T-helper 17 cell (primary cell): ENCODE measurements at regions not wholly inside any gene's neighbourhood (a gene's known extent, or its start where the extent isn't known, plus 50 kb on each side); places are given as distances from the start of the nearest gene placed in this dataset.
"Not testable (repeated sequence)": the region's sequence is repeated elsewhere in the genome, so short reads cannot be mapped to it uniquely, and the experiment has no call there.

Experiments used
- ATAC-seq: fragments of 150-1000 bp; cut with Tn5 transposase; 2 replicates; pipeline ENCODE4 v1.10.0; 2021; ENCODE audit warnings: mild to moderate bottlenecking, moderate library complexity
- DNase-seq, 3 donors: peaks; one replicate each; pipeline versions ENCODE4 v3.0.0 to v3.0.0-alpha.2; 2020 to 2021
- H3K9me3 ChIP-seq: one replicate; pipeline ENCODE4 v1.7.0; 2013; ENCODE audit warnings: low read length, mild to moderate bottlenecking; ENCODE audit not compliant: control insufficient read depth, poor library complexity, severe bottlenecking
- H3K27ac Mint-ChIP-seq: one replicate; pipeline ENCODE4 v1.8.0; 2022; ENCODE audit warnings: mild to moderate bottlenecking, moderate library complexity, mixed read lengths
- H3K27me3 Mint-ChIP-seq: one replicate; pipeline ENCODE4 v1.8.0; 2022; ENCODE audit warnings: mixed read lengths
- H3K36me3 Mint-ChIP-seq: one replicate; pipeline ENCODE4 v1.8.0; 2022; ENCODE audit warnings: low read depth, mixed read lengths
- H3K4me1 Mint-ChIP-seq: one replicate; pipeline ENCODE4 v1.8.0; 2022; ENCODE audit warnings: mild to moderate bottlenecking, mixed read lengths
- H3K4me3 Mint-ChIP-seq: one replicate; pipeline ENCODE4 v1.8.0; 2022; ENCODE audit warnings: mild to moderate bottlenecking, moderate library complexity, mixed read lengths

GRCh38 chr12:59398164-59398563 lies 197.7 kb upstream of the SLC16A7 start:
- ATAC-seq, result no peak
- Mint-ChIP-seq H3K27ac (no peak overlapping the region), H3K4me3 (no peak overlapping the region), H3K36me3 (no peaks in the 10 kb centered on the region), H3K4me1 (no peaks in the 10 kb centered on the region), H3K27me3 (peaks cover 8% of the 10 kb centered on the region)
- no peaks in the 10 kb centered on the region for H3K9me3 ChIP-seq
- DNase-seq, result no peak

GRCh38 chr12:59396919-59397318 lies 198.9 kb upstream of the SLC16A7 start:
- Mint-ChIP-seq H3K27me3 (peaks cover 3% of the 10 kb centered on the region), H3K36me3 (no peaks in the 10 kb centered on the region), H3K4me1 (no peaks in the 10 kb centered on the region), H3K4me3 (no peak overlapping the region), H3K27ac (no peak overlapping the region)
- no peaks in the 10 kb centered on the region for H3K9me3 ChIP-seq
- DNase-seq (no peak), ATAC-seq (no peak)

GRCh38 chr12:59396519-59396918 lies 199.3 kb upstream of the SLC16A7 start:
- H3K4me1 Mint-ChIP-seq, result no peaks in the 10 kb centered on the region
- H3K27ac Mint-ChIP-seq, result no peak overlapping the region
- ATAC-seq, result no peak
- peaks cover 6% of the 10 kb centered on the region for H3K27me3 Mint-ChIP-seq
- H3K9me3 ChIP-seq, result no peaks in the 10 kb centered on the region
- no peaks in the 10 kb centered on the region for H3K36me3 Mint-ChIP-seq
- DNase-seq, result no peak
- H3K4me3 Mint-ChIP-seq, result no peak overlapping the region

DNA sequence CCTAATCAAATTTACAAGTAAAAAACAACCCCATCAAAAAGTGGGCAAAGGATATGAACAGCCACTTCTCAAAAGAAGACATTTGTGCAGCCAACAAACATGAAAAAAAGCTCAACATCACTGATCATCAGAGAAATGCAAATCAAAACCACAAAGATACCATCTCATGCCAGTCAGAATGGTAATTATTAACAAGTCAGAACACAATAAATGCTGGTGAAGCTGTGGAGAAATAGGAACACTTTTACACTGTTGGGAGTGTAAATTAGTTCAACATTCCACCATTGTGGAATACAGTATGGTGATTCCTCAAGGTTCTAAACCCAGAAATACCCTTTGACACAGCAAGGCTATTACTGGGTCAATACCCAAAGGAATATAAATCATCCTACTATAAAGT lies 200.5 kb upstream of the SLC16A7 start:
- not testable (repeated sequence) for H3K36me3 Mint-ChIP-seq, H3K9me3 ChIP-seq, ATAC-seq, H3K4me3 Mint-ChIP-seq, H3K27ac Mint-ChIP-seq, H3K4me1 Mint-ChIP-seq, DNase-seq, H3K27me3 Mint-ChIP-seq

- H3K36me3 Mint-ChIP-seq, result no peaks in the 10 kb centered on the region
- no peaks in the 10 kb centered on the region for H3K9me3 ChIP-seq
- no peak overlapping the region for H3K4me3 Mint-ChIP-seq
- DNase-seq (no peak), ATAC-seq (no peak)
- no peak overlapping the region for H3K27ac Mint-ChIP-seq
- peaks cover 7% of the 10 kb centered on the region for H3K27me3 Mint-ChIP-seq
- no peaks in the 10 kb centered on the region for H3K4me1 Mint-ChIP-seq
Measured at GRCh38 chr12:59393506-59393905, 202.3 kb upstream of the SLC16A7 start.

- H3K9me3 ChIP-seq, result no peaks in the 10 kb centered on the region
- H3K4me3 Mint-ChIP-seq, result no peak overlapping the region
- no peak overlapping the region for H3K27ac Mint-ChIP-seq
- no peak for DNase-seq
- H3K27me3 Mint-ChIP-seq, result peaks cover 7% of the 10 kb centered on the region
- no peaks in the 10 kb centered on the region for H3K4me1 Mint-ChIP-seq
- ATAC-seq, result no peak
- no peaks in the 10 kb centered on the region for H3K36me3 Mint-ChIP-seq
Measured at GRCh38 chr12:59389968-59390576, 205.8 kb upstream of the SLC16A7 start.

DNA sequence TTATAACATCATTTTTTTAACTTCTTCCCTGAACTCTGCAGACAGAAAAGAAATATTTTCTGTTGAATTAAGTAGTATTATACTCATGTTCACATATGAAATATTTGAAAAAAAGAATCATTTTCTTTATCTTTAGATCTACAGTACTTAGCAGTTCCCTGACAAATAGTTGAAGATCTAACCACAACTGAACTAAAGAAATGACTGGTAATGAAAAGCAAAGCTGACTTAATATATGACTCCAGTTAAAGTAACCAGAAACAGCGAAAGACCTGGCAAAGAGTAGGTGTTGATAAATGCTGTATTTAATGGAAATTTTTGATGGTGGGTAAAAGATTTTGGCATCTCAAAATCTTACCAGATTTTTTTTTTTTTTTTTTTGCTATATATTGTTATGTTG lies 207.1 kb upstream of the SLC16A7 start:
- H3K4me1 Mint-ChIP-seq, result no peaks in the 10 kb centered on the region
- no peaks in the 10 kb centered on the region for H3K9me3 ChIP-seq
- DNase-seq (no peak), ATAC-seq (no peak)
- no peaks in the 10 kb centered on the region for H3K36me3 Mint-ChIP-seq
- no peak overlapping the region for H3K27ac Mint-ChIP-seq
- H3K4me3 Mint-ChIP-seq, result no peak overlapping the region
- peaks cover 7% of the 10 kb centered on the region for H3K27me3 Mint-ChIP-seq

DNA sequence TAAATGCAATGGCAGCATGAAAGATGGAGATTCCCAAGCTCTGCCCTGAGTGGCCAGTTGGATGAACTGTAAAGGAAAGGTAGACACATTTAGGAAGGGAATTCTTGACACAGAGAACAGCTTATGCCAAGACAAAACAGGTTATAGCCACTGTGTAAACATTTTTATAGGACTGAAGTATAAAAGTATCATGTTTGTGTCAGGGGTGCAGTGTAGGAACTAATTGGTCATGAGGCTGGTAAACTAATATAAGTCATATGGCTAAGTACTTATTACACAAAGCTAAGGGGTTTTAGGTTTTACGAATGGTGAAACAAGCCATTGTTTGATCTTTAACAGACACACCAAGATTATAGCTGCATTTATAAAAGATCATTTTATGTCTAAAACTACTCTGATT lies 207.7 kb upstream of the SLC16A7 start:
- H3K4me3 Mint-ChIP-seq, result no peak overlapping the region
- H3K27me3 Mint-ChIP-seq, result peaks cover 7% of the 10 kb centered on the region
- H3K36me3 Mint-ChIP-seq, result no peaks in the 10 kb centered on the region

DNA sequence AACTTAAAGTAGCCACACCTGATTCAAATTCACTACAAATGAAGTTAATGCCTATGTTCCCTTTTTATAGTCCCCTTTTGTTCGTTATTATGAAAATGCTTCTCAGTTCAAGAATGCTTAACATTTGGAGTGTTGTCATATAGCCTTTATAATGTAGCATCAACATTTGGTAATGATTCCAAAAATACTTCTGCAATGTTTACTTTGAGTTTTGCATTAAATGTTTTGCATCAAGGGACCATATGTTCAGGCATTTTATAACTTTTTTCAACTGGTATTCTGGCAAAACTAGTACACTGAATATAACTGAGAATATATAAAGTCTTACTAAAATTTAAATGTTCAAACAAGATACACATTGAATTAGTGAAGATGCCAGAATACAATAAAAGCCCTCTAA lies 209.6 kb upstream of the SLC16A7 start:
- Mint-ChIP-seq H3K27me3 (no peaks in the 10 kb centered on the region), H3K4me1 (peaks cover 2% of the 10 kb centered on the region), H3K4me3 (no peak overlapping the region), H3K36me3 (no peaks in the 10 kb centered on the region), H3K27ac (no peak overlapping the region)
- H3K9me3 ChIP-seq, result no peaks in the 10 kb centered on the region
- ATAC-seq, result no peak
- no peak for DNase-seq

More for the DNA sequence above, 207.7 kb upstream of the SLC16A7 start:
- no peaks in the 10 kb centered on the region for H3K4me1 Mint-ChIP-seq
- ATAC-seq, result no peak
- no peak overlapping the region for H3K27ac Mint-ChIP-seq
- no peaks in the 10 kb centered on the region for H3K9me3 ChIP-seq
- no peak for DNase-seq

GRCh38 chr12:59383079-59383822 lies 212.6 kb upstream of the SLC16A7 start:
- ATAC-seq (no peak), DNase-seq (no peak)
- Mint-ChIP-seq H3K36me3 (no peaks in the 10 kb centered on the region), H3K27me3 (no peaks in the 10 kb centered on the region), H3K4me1 (peaks cover 2% of the 10 kb centered on the region), H3K4me3 (peak overlapping the region; percentile 10), H3K27ac (no peak overlapping the region)
- H3K9me3 ChIP-seq, result no peaks in the 10 kb centered on the region

DNA sequence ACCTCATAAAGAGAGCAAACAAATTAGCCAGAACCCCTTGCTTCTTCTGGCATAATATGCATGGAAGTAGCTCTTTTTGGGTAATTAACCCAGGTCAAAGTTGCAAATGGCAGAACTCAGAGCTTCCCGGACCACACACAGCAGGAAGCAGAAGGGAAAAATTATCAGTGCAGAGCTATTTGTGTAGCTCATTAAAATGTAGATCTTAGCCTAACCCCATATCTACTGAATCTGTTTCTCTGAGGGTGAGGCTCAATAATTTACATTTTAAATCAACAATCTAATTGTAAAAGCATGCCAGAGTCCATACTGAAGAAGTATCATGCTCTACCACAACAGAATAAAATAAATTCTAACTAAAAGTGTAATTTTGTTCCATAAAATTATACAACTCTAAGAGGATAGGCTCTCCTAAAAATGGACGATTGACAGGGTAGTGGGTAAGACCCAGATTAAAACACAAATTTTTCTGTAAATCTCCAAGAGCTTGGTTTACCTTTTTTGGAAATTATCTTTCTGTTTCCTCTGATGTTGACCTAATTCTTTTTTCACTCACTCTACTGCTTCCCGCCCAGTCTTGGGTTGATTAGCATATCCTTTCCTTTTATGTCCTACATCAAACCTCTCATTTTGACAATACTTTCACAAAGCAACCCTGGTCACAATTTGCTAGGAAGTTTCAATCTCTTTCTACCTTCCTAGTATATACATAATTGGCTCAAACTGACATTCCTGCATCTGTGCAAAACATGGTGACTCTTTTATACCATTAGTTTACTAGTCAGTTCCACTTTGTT lies 213.3 kb upstream of the SLC16A7 start:
- Mint-ChIP-seq H3K4me1 (peaks cover 2% of the 10 kb centered on the region), H3K4me3 (peak overlapping the region; percentile 10), H3K36me3 (no peaks in the 10 kb centered on the region), H3K27me3 (no peaks in the 10 kb centered on the region), H3K27ac (no peak overlapping the region)
- DNase-seq (no peak), ATAC-seq (no peak)
- H3K9me3 ChIP-seq, result no peaks in the 10 kb centered on the region

DNA sequence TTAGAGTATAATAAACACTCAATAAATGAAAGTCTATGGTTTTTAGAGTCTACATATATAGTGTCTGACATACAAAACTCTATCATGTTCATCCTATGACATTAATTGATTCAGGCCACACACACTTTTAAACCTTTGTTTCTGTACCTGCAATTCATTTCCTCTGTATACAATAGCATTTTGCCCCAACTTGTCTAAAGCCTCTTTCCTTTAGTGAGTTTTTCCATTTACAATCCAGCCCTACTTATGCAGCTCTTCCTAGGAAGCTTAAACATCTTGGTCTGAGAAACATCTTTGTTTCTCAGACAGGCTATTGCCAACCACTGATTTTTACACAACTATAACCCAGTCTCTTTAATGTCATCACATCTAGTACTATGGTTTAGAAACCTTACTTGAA lies 214.7 kb upstream of the SLC16A7 start:
- no peak overlapping the region for H3K27ac Mint-ChIP-seq
- no peaks in the 10 kb centered on the region for H3K9me3 ChIP-seq
- no peak for DNase-seq
- H3K36me3 Mint-ChIP-seq, result no peaks in the 10 kb centered on the region
- no peaks in the 10 kb centered on the region for H3K27me3 Mint-ChIP-seq
- H3K4me3 Mint-ChIP-seq, result no peak overlapping the region
- peaks cover 2% of the 10 kb centered on the region for H3K4me1 Mint-ChIP-seq
- ATAC-seq, result no peak

DNA sequence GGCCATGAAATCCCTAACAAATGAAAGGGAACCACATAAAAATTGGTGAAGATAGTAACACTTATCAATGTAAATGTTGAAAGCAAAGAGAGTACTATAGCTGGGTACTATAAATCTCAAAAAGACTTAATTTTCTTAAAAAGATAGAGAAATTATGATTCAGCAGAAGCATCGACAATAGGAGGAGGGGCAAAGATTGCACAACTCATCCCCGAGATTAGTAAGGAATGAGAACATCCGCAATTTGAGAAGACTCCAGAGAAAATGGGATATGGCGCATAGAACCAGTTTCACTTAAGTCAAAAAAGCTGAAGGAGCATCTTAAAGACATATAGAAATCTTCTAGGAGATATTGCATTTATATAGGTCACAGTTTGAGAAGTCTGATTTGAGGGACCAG lies 220.2 kb upstream of the SLC16A7 start:
- ATAC-seq, result no peak
- Mint-ChIP-seq H3K27me3 (peaks cover 18% of the 10 kb centered on the region), H3K36me3 (no peaks in the 10 kb centered on the region), H3K27ac (no peak overlapping the region), H3K4me3 (no peak overlapping the region), H3K4me1 (no peaks in the 10 kb centered on the region)
- no peaks in the 10 kb centered on the region for H3K9me3 ChIP-seq
- DNase-seq, result no peak
